Peyer's patch (tissue), 4 donors: ENCODE measurements at regions not wholly inside any gene's neighbourhood (a gene's known extent, or its start where the extent isn't known, plus 50 kb on each side); places are given as distances from the start of the nearest gene placed in this dataset.

Source experiments
- POLR2A ChIP-seq, 2 donors: fragments of 450-650 bp; IDR thresholded peaks; one replicate each; pipeline ENCODE4 v1.5.1; 2017; ENCODE audit warnings: antibody characterized with exemption in 2 of 2, mild to moderate bottlenecking in 2 of 2, moderate library complexity in 2 of 2
- TF ChIP-seq, protein P1 (sequence below), 6 experiments: fragments of 450-650 bp in 4 of 6; fragments of 200-600 bp in 2 of 6; sonication (generic) in 1 of 6; IDR thresholded peaks; one replicate each; pipeline ENCODE4 v1.5.1; 2017 to 2019; ENCODE audit warnings: antibody characterized with exemption in 6 of 6, mild to moderate bottlenecking in 3 of 6, moderate library complexity in 1 of 6

DNA sequence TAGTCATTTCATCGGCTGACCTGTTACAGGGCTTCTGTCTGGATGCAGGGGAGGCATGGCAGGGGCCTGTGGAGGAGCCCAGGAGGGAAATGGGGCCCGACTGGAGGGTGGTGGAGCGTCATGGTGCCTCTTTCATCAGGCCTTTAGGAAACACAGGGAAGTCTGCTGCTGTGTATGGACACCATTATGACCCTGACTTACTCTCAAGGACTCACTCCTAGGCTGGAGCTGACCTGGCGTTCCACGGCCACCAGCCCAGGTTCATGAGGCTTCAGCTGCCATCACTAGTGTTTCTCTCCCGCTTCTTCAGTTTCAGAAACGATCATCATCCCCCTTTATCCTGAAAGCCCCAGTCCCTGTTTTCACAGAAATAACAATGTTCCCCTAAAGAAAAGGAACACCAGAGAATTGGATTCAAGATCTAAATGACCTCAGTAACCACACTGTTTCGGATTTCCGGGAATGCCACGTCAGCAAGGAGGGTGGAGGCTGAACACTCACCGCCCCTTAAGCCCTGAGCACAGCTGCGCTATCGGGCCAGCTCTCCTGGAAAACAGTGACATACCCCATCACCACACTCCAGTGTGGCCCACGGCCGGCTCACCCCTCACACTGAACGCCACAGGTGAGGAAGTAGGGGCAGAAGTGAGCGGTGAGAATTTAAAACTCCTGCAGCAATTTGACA is 67.6 kb downstream of the SOX1 start:
- TF ChIP-seq, protein P1, sequence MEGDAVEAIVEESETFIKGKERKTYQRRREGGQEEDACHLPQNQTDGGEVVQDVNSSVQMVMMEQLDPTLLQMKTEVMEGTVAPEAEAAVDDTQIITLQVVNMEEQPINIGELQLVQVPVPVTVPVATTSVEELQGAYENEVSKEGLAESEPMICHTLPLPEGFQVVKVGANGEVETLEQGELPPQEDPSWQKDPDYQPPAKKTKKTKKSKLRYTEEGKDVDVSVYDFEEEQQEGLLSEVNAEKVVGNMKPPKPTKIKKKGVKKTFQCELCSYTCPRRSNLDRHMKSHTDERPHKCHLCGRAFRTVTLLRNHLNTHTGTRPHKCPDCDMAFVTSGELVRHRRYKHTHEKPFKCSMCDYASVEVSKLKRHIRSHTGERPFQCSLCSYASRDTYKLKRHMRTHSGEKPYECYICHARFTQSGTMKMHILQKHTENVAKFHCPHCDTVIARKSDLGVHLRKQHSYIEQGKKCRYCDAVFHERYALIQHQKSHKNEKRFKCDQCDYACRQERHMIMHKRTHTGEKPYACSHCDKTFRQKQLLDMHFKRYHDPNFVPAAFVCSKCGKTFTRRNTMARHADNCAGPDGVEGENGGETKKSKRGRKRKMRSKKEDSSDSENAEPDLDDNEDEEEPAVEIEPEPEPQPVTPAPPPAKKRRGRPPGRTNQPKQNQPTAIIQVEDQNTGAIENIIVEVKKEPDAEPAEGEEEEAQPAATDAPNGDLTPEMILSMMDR (IDR thresholded peaks at IDR 0.05) = no peak
- TF ChIP-seq POLR2A (IDR thresholded peaks at IDR 0.05) = no peak
